ENCODE measurements at regions not wholly inside any gene's neighbourhood (a gene's known extent, or its start where the extent isn't known, plus 50 kb on each side); places are given as distances from the start of the nearest gene placed in this dataset.

- TF ChIP-seq MGA (IDR thresholded peaks at IDR 0.05) (no peak), ZNF263 (CRISPR knock-in tag; IDR thresholded peaks at IDR 0.05; ENCODE audit: borderline replicate concordance) (no peak), ZNF140 (CRISPR knock-in tag; IDR thresholded peaks at IDR 0.05) (no peak), CBFA2T3 (IDR thresholded peaks at IDR 0.05) (no peak), MYNN (IDR thresholded peaks at IDR 0.05) (no peak), MYNN (CRISPR knock-in tag; IDR thresholded peaks at IDR 0.05) (no peak), RBM17 (IDR thresholded peaks at IDR 0.05; ENCODE audit: borderline replicate concordance, low read depth, low read length) (no peak), ZNF586 (CRISPR knock-in tag; conservative IDR thresholded peaks at IDR 0.05) (no peak), HDAC3 (IDR thresholded peaks at IDR 0.05; ENCODE audit: borderline replicate concordance, partially characterized antibody) (no peak)
Measured at GRCh38 chr3:95407709-95408463, 1345.0 kb downstream of the NSUN3 start (continued).

All from K562 (cell line).